ENCODE measurements at regions not wholly inside any gene's neighbourhood (a gene's known extent, or its start where the extent isn't known, plus 50 kb on each side); places are given as distances from the start of the nearest gene placed in this dataset.

DNA sequence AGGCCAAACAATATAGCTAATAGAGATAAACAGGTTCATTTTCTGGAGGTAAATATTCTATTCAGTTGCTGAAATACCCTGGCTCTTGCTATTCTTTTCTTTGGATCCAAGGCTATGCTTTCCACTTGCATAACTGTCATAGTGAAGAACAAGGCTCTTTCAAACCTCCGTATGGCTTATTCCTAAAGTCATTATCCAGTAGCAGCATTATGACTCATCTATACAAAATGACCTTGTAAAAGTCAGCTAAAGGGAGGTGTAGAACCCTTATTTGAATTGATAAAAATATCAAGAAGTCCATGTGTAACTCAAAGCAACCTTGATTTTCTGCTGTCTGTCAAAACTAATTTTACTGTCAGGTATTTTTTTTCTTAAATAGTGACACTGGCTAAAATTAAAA, 447.8 kb downstream of the PLK2 start:
- TF ChIP-seq, protein P1, sequence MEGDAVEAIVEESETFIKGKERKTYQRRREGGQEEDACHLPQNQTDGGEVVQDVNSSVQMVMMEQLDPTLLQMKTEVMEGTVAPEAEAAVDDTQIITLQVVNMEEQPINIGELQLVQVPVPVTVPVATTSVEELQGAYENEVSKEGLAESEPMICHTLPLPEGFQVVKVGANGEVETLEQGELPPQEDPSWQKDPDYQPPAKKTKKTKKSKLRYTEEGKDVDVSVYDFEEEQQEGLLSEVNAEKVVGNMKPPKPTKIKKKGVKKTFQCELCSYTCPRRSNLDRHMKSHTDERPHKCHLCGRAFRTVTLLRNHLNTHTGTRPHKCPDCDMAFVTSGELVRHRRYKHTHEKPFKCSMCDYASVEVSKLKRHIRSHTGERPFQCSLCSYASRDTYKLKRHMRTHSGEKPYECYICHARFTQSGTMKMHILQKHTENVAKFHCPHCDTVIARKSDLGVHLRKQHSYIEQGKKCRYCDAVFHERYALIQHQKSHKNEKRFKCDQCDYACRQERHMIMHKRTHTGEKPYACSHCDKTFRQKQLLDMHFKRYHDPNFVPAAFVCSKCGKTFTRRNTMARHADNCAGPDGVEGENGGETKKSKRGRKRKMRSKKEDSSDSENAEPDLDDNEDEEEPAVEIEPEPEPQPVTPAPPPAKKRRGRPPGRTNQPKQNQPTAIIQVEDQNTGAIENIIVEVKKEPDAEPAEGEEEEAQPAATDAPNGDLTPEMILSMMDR (IDR thresholded peaks at IDR 0.05) = no peak
- TF ChIP-seq EP300 (IDR thresholded peaks at IDR 0.05) = no peak

All from ovary (tissue), 3 donors.